Endothelial cell of umbilical vein (primary cell): ENCODE measurements at regions not wholly inside any gene's neighbourhood (a gene's known extent, or its start where the extent isn't known, plus 50 kb on each side); places are given as distances from the start of the nearest gene placed in this dataset.

ENCODE experiments used
- BruUV-seq: library from RNA; stranded (reverse); fragments of 400-500 nt; replicated peaks from 2 replicates; lab custom pipeline; 2021; lab: Mats Ljungman, UMichigan
- CTCF ChIA-PET: fragments of 300-600, 350-600 bp; sonication (Branson Sonifier 250); formaldehyde crosslinking; loops from one replicate; lab custom pipeline; 2021; ENCODE audit warnings: antibody characterized with exemption, inconsistent platforms; lab: Charles Lee
- POLR2A ChIA-PET: fragments of 300-600, 350-600 bp; sonication (Branson Sonifier 250); formaldehyde crosslinking; loops from one replicate; lab custom pipeline; 2021; ENCODE audit warnings: antibody characterized with exemption, inconsistent platforms; lab: Charles Lee
- DNase-seq: peaks from one replicate; pipeline ENCODE4 v3.0.0-alpha.2; 2011; ENCODE audit warnings: low read depth, low spot score
- FAIRE-seq: peaks from 2 replicates; lab custom pipeline; 2011; peaks lifted over from hg19 to GRCh38; lab: Jason Lieb, UNC
- H2AFZ ChIP-seq: 2 replicates; pipeline ENCODE4 v1.6.0; 2012; ENCODE audit warnings: low read depth, low read length, control low read depth, inconsistent platforms
- H3K27ac ChIP-seq: 2 replicates; pipeline ENCODE4 v1.5.1; 2011; ENCODE audit warnings: low read depth, mild to moderate bottlenecking, control low read depth, low read length, moderate library complexity; ENCODE audit not compliant: insufficient read depth
- H3K27me3 ChIP-seq, 2 experiments: 2 replicates each; pipeline versions ENCODE4 v1.6.0 to v1.6.1; 2011; ENCODE audit warnings: low read length in 2 of 2, mixed read lengths in 1 of 2; ENCODE audit not compliant: control insufficient read depth in 2 of 2, insufficient read depth in 2 of 2
- H3K36me3 ChIP-seq, 2 experiments: 2 replicates in 1 of 2; 3 replicates in 1 of 2; pipeline ENCODE4 v1.5.1; 2011; ENCODE audit warnings: low read length in 2 of 2, mild to moderate bottlenecking in 1 of 2, moderate library complexity in 1 of 2; ENCODE audit not compliant: control insufficient read depth in 2 of 2, insufficient read depth in 2 of 2; ENCODE audit errors: extremely low read depth in 1 of 2
- H3K4me1 ChIP-seq: 3 replicates; pipeline ENCODE4 v1.5.1; 2011; ENCODE audit warnings: mild to moderate bottlenecking, low read length; ENCODE audit not compliant: control insufficient read depth, insufficient read depth; ENCODE audit errors: extremely low read depth
- H3K4me2 ChIP-seq: 2 replicates; pipeline ENCODE4 v1.6.1; 2011; ENCODE audit warnings: low read length, control low read depth, mixed read lengths; ENCODE audit not compliant: insufficient read depth
- H3K4me3 ChIP-seq, 3 experiments: fragments of 200-600 bp in 1 of 3; sonication (generic), shearing (Covaris generic) in 1 of 3; replicated peaks in 1 of 3; 2 replicates each; pipeline ENCODE4 v1.5.1; 2011 to 2016; ENCODE audit warnings: control low read depth in 3 of 3, low read length in 3 of 3, mild to moderate bottlenecking in 2 of 3, inconsistent platforms in 1 of 3, low read depth in 1 of 3, moderate library complexity in 1 of 3; ENCODE audit not compliant: insufficient read depth in 1 of 3
- H3K79me2 ChIP-seq: 2 replicates; pipeline ENCODE4 v1.6.0; 2012; ENCODE audit warnings: low read length, inconsistent platforms; ENCODE audit not compliant: control insufficient read depth, insufficient read depth
- H3K9ac ChIP-seq: replicated peaks from 2 replicates; pipeline ENCODE3; 2011; ENCODE audit warnings: low read length, control low read depth; ENCODE audit not compliant: insufficient read depth; ENCODE audit errors: extremely low read depth
- H3K9me1 ChIP-seq: replicated peaks from 3 replicates; pipeline ENCODE4 v1.6.0; 2011; ENCODE audit warnings: mild to moderate bottlenecking, low read length; ENCODE audit not compliant: control insufficient read depth, insufficient read depth; ENCODE audit errors: extremely low read depth
- H3K9me3 ChIP-seq: replicated peaks from 2 replicates; pipeline ENCODE4 v1.5.1; 2012; ENCODE audit warnings: low read length, inconsistent platforms; ENCODE audit not compliant: control insufficient read depth, insufficient read depth
- H4K20me1 ChIP-seq: replicated peaks from 2 replicates; pipeline ENCODE3; 2011; ENCODE audit warnings: mild to moderate bottlenecking, low read length; ENCODE audit not compliant: control insufficient read depth, insufficient read depth; ENCODE audit errors: extremely low read depth
- CTCF ChIP-seq, 2 donors: IDR thresholded peaks; 1 replicate in 1 of 2; 2 replicates in 1 of 2; pipeline ENCODE4 v1.5.1; 2011; ENCODE audit warnings: low read length in 2 of 2, mild to moderate bottlenecking in 2 of 2, moderate library complexity in 2 of 2, control low read depth in 1 of 2, inconsistent platforms in 1 of 2, low read depth in 1 of 2; ENCODE audit not compliant: insufficient read depth in 1 of 2; ENCODE audit errors: extremely low read depth in 1 of 2
- EZH2 ChIP-seq: IDR thresholded peaks from 2 replicates; pipeline ENCODE4 v1.6.1; 2012; ENCODE audit warnings: borderline replicate concordance, low read depth, mild to moderate bottlenecking, moderate library complexity, low read length, inconsistent platforms; ENCODE audit not compliant: severe bottlenecking
- FOS ChIP-seq: IDR thresholded peaks from 2 replicates; pipeline ENCODE4 v1.6.1; 2011; ENCODE audit warnings: mild to moderate bottlenecking, low read length, moderate library complexity, borderline replicate concordance; ENCODE audit not compliant: insufficient read depth
- GATA2 ChIP-seq: IDR thresholded peaks from 2 replicates; pipeline ENCODE4 v1.7.0; 2011; ENCODE audit warnings: low read depth, mild to moderate bottlenecking, moderate library complexity, mixed read lengths, low read length; ENCODE audit not compliant: insufficient read length, insufficient read depth
- JUN ChIP-seq: IDR thresholded peaks from 2 replicates; pipeline ENCODE4 v1.6.1; 2011; ENCODE audit warnings: borderline replicate concordance, low read depth; ENCODE audit not compliant: insufficient read length, insufficient read depth
- MAX ChIP-seq: IDR thresholded peaks from 2 replicates; pipeline ENCODE4 v1.6.1; 2011; ENCODE audit not compliant: insufficient read depth, insufficient read length
- MYC ChIP-seq: IDR thresholded peaks from one replicate; pipeline ENCODE4 v1.6.1; 2011; ENCODE audit warnings: mild to moderate bottlenecking, low read depth, low read length
- POLR2A ChIP-seq: IDR thresholded peaks from 2 replicates; pipeline ENCODE4 v1.6.1; 2012; ENCODE audit warnings: low read depth, mild to moderate bottlenecking, control low read depth, low read length
- POLR2AphosphoS5 ChIP-seq: IDR thresholded peaks from 2 replicates; pipeline ENCODE4 v1.6.1; 2012; ENCODE audit warnings: low read depth, mild to moderate bottlenecking, control low read depth, low read length, moderate library complexity; ENCODE audit not compliant: insufficient read depth
- dilution Hi-C: fragments of 300-500 bp; cut with MboI; formaldehyde crosslinking; loops from one replicate; pipeline ENCODE4 v1.15.0; 2019; ENCODE audit warnings: low sequenced_read_pairs; ENCODE audit not compliant: extremely low pct_ligation_motif_present
- intact Hi-C: fragments of 100-400 bp; cut with micrococcal nuclease; formaldehyde crosslinking; loops from one replicate; pipeline ENCODE4 v1.10.0; 2022

GRCh38 chr10:21280037-21280436, 245.4 kb downstream of the SKIDA1 start:
- DNase-seq (no peak), FAIRE-seq (no peak)
- Histone ChIP-seq H3K36me3 (no peaks in the 10 kb centered on the region), H3K9me3 (no peaks in the 10 kb centered on the region), H3K27me3 (no peaks in the 10 kb centered on the region), H3K9ac (no peak overlapping the region), H3K9me1 (no peaks in the 10 kb centered on the region), H3K27ac (no peak overlapping the region), H3K4me1 (peaks cover 2% of the 10 kb centered on the region), H3K79me2 (no peaks in the 10 kb centered on the region), H3K4me2 (no peak overlapping the region), H3K4me3 (no peak overlapping the region), H4K20me1 (no peaks in the 10 kb centered on the region), H2AFZ (no peak overlapping the region)
- dilution Hi-C loops = no loop called here
- BruUV-seq = no TSS peak
- TF ChIP-seq POLR2AphosphoS5 (no peak), JUN (no peak), EZH2 (no peak), POLR2A (no peak), FOS (no peak)
- POLR2A ChIA-PET = no interaction called here
- intact Hi-C loops = no loop called here
- CTCF ChIA-PET = interaction anchor here (1.0 to 6.0 kb wide), 12 partner anchors 7 to 683 kb away, joined by 3 to 125 read pairs (median 4); no protein-coding TSS in a partner anchor

GRCh38 chr10:21279217-21279575, 246.3 kb downstream of the SKIDA1 start:
- H3K9ac ChIP-seq = no peak overlapping the region
- no peak for FAIRE-seq
- H3K27ac ChIP-seq = no peak overlapping the region
- H3K27me3 ChIP-seq = no peaks in the 10 kb centered on the region
- POLR2A ChIA-PET = interaction anchor here (1.1 kb wide), 1 partner anchor 216 kb away, joined by 3 read pairs; no protein-coding TSS in a partner anchor
- H3K9me3 ChIP-seq = no peaks in the 10 kb centered on the region
- H3K4me2 ChIP-seq = no peak overlapping the region
- TF ChIP-seq JUN (no peak), CTCF (IDR thresholded peaks at IDR 0.05; ENCODE audit: extremely low read depth in 1 of 2, insufficient read depth in 1 of 2, low read depth in 1 of 2, low read length in 2 of 2) (no peak), POLR2A (no peak), GATA2 (no peak), EZH2 (no peak), MYC (no peak), MAX (no peak), FOS (no peak), POLR2AphosphoS5 (no peak)
- intact Hi-C loops = loop anchor here (1.0 to 2.0 kb wide), 2 partner anchors 13 to 94 kb away; no protein-coding TSS in a partner anchor
- BruUV-seq = no TSS peak
- CTCF ChIA-PET = interaction anchor here (0.6 to 6.0 kb wide), 57 partner anchors 8 to 1709 kb away, joined by 3 to 125 read pairs (median 4); partner anchors contain the start of gene SKIDA1
- H3K4me1 ChIP-seq = peaks cover 2% of the 10 kb centered on the region
- no peaks in the 10 kb centered on the region for H3K79me2 ChIP-seq
- no peaks in the 10 kb centered on the region for H3K36me3 ChIP-seq
- H3K4me3 ChIP-seq = no peak overlapping the region
- H3K9me1 ChIP-seq = no peaks in the 10 kb centered on the region
- dilution Hi-C loops = no loop called here
- no peaks in the 10 kb centered on the region for H4K20me1 ChIP-seq
- no peak overlapping the region for H2AFZ ChIP-seq
- no peak for DNase-seq
